HG02943 (cell line): ENCODE measurements at regions not wholly inside any gene's neighbourhood (a gene's known extent, or its start where the extent isn't known, plus 50 kb on each side); places are given as distances from the start of the nearest gene placed in this dataset.
"Not testable (repeated sequence)": the region's sequence is repeated elsewhere in the genome, so short reads cannot be mapped to it uniquely, and the experiment has no call there.

ENCODE experiments used
- ATAC-seq: cut with Tn5 transposase; IDR thresholded peaks from one replicate; pipeline ENCODE4 v1.9.1; 2021; ENCODE audit warnings: mild to moderate bottlenecking, low read depth, moderate library complexity; ENCODE audit not compliant: unreplicated experiment

GRCh38 chr1:4164965-4165364, 264.9 kb upstream of the C1orf174 start:
- ATAC-seq: no peak

GRCh38 chr1:4165686-4166300, 265.7 kb upstream of the C1orf174 start:
- no peak for ATAC-seq

DNA sequence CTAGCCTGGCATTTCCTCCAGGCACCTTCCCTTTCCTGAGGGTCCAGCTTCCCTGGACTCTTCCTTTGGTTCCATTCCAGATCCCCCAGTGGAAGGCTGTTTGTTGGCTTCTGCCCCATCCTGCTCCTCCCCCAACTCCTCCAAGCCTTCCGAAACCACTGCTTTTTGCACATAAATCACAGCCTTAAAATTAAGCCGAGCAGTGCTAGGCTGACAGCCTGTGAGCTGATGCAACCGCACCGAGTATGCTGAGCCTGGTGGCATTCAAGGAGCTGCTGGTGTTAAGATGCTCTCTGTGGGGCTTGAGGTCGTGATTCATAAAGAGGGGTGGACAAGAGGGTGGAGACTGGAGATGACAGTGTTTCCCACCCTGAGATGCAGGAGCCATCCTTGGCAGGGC, 266.6 kb upstream of the C1orf174 start:
- ATAC-seq: no peak

GRCh38 chr1:4169991-4170390, 269.9 kb upstream of the C1orf174 start:
- no peak for ATAC-seq

- no peak for ATAC-seq
Measured at GRCh38 chr1:4170548-4171340, 270.7 kb upstream of the C1orf174 start.

GRCh38 chr1:4171480-4172450, 271.7 kb upstream of the C1orf174 start:
- no peak for ATAC-seq

GRCh38 chr1:4172644-4173599, 272.9 kb upstream of the C1orf174 start:
- ATAC-seq: no peak

- no peak for ATAC-seq
Measured at GRCh38 chr1:4173731-4174130, 273.7 kb upstream of the C1orf174 start.

GRCh38 chr1:4174291-4175200, 274.5 kb upstream of the C1orf174 start:
- no peak for ATAC-seq

DNA sequence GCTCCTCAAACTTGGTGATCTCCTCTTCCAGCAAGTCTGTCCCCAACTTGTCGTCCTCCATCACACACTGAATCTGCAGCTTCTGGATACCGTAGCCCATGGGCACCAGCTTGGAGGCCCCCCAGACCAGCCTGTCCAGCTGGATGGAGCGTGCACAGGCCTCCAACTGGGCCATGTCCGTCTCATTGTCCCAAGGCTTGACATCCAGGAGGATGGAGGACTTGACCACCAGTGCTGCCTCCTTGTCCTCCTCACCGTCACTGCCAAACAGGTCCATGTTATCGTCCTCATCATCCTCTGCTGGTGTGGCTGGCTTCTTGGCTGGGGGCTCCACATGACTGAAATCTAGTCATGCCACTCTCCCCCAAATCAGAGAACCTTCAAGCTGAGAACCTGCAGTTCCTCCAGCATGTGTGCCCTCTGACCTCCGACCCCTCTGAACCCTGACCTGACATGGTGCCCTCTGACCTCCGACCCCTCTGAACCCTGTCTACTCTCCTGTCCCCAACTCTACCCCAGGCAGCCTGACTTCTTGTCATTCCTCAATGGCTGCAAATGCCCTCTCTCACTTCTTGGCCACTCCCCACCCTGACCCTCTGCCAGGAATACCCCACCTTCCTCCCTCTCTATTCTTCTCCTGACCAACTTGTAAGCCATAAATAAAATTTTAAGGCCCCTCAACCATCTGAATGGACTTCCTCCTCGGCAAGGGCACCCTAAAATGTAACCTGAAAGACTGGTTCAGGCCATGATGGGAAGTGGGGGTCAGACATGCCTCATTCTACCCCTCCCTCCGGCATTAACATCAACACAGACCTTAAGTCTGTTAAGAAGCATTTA, 275.7 kb upstream of the C1orf174 start:
- no peak for ATAC-seq

GRCh38 chr1:4176841-4177240, 276.8 kb upstream of the C1orf174 start:
- ATAC-seq: no peak

- no peak for ATAC-seq
Measured at GRCh38 chr1:4177425-4178150, 277.5 kb upstream of the C1orf174 start.

DNA sequence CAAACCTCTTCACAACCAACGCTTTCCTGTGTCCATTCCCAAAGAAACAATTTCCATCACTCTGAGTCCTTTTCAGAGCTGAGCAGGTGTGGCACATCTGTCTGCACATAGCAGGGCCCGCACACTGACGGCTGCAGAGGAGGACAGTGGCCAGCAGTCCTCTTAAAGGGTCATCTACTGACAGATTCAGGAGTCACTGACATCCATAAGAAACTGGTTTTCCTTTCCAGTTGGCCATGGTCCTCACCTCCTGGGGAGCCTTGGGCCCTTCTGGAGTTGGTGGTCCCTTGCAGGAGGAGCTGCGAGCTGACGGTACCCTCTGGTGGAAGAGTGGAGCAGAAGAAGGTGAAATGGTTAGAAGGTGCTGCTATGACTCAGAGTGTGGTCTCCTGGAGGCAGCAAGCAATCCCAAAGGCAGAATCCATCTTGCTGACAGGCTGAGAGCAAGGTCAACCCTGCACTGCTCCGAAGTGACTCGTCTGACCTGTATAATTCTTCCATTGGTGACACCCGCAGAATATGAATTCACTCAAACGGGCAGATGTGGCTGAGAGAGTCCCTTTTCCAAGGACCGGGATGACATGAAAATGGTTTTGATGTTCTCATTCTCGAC, 278.5 kb upstream of the C1orf174 start:
- no peak for ATAC-seq

GRCh38 chr1:4179914-4180735, 280.1 kb upstream of the C1orf174 start:
- no peak for ATAC-seq

DNA sequence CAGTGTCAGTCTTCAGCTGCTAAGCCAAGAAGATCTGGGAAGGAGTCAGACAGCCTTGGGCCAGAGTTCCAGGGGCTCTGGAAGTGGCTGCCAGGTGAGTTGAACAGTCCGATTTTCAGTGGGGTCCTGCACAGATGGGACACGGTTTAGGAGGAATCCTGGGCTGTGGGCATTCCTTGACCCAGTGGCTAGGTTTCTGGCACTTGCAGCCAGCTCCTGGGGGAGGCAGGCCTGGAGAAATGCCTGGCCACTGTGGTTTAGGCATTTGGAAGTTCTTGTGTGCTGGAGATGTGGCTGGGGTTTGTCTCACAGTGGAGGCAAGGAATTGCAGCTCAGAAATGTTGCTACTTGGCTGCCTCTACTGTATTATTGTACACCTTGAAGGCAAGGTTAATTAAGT, 286.4 kb upstream of the C1orf174 start:
- not testable (repeated sequence) for ATAC-seq

DNA sequence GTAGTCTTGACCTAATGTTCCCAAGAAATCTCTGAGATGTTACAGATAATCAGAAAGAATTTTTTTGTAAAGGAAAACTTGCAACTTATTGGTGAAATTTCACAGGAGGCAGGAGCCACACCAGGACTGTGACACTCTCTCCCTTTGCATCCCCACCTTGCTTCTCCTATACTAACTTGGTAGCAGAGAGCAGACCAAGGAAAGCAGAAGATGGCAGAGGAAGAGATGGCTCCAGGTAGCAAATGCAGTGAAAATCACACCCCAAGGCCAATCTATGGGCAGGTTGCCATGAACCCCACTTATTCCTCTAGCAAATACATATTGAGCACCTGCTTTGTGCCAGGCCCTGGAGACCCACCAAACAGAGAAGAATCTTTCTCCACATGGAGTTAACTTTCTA, 303.4 kb upstream of the C1orf174 start:
- no peak for ATAC-seq
